ENCODE measurements at regions not wholly inside any gene's neighbourhood (a gene's known extent, or its start where the extent isn't known, plus 50 kb on each side); places are given as distances from the start of the nearest gene placed in this dataset. TPM values are rescaled to one million over a fixed set of nuclear protein-coding genes. Genes with fewer than 3 reads are reported as not detected.

GRCh38 chr3:181050738-181051137 is 61.2 kb upstream of the DNAJC19 start:
- H3K4me3 ChIP-seq (ENCODE audit: low read depth, low read length): no peak overlapping the region
- no peaks in the 10 kb centered on the region for H3K4me1 ChIP-seq (ENCODE audit: insufficient read depth)
- no peak for DNase-seq (ENCODE audit: extremely low spot score)
- H3K27ac ChIP-seq (ENCODE audit: low read depth): no peak overlapping the region
- 8% methylated on average over 1 of the region's 1 CpG for WGBS
- no peaks in the 10 kb centered on the region for H3K36me3 ChIP-seq (ENCODE audit: insufficient read depth)

- Histone ChIP-seq H3K4me3 (ENCODE audit: low read depth, low read length) (no peak overlapping the region), H3K36me3 (ENCODE audit: insufficient read depth) (no peaks in the 10 kb centered on the region), H3K27ac (ENCODE audit: low read depth) (no peak overlapping the region), H3K4me1 (ENCODE audit: insufficient read depth) (no peaks in the 10 kb centered on the region)
- no peak for DNase-seq (ENCODE audit: extremely low spot score)
Measured at GRCh38 chr3:181040030-181040429, 50.5 kb upstream of the DNAJC19 start.

Small RNA genes in the stretch of these regions (small RNA-seq; reads per million reads assigned to genes)
- gene AC083904.1 (not detected), gene RNU6-4P (not detected)

Measured in urinary bladder (tissue), 4 donors.